Amygdala (tissue), 56 donors: ENCODE measurements at regions not wholly inside any gene's neighbourhood (a gene's known extent, or its start where the extent isn't known, plus 50 kb on each side); places are given as distances from the start of the nearest gene placed in this dataset.
A peak's percentile ranks its signal among the peaks of the same experiment; 100 is the strongest.

ENCODE experiments used
- DNase-seq, 56 donors: peaks; one replicate each; lab custom pipeline; 2025; lab: John Stamatoyannopoulos, UW

GRCh38 chr10:9875353-9875752 is 1142.3 kb upstream of the CELF2 start:
- no peak for DNase-seq

- DNase-seq: no peak
Observed at GRCh38 chr10:9877978-9878377, 1139.7 kb upstream of the CELF2 start.

- DNase-seq: no peak
Observed at GRCh38 chr10:9878383-9878782, 1139.3 kb upstream of the CELF2 start.

GRCh38 chr10:9885761-9886160 is 1131.9 kb upstream of the CELF2 start:
- no peak for DNase-seq

GRCh38 chr10:9886772-9887171 is 1130.9 kb upstream of the CELF2 start:
- DNase-seq: no peak

- no peak for DNase-seq
Observed at GRCh38 chr10:9895453-9895852, 1122.2 kb upstream of the CELF2 start.

GRCh38 chr10:9895981-9896380 is 1121.7 kb upstream of the CELF2 start:
- DNase-seq: no peak

- no peak for DNase-seq
Observed at GRCh38 chr10:9898633-9899395, 1118.9 kb upstream of the CELF2 start.

- DNase-seq: no peak
Observed at GRCh38 chr10:9900751-9901150, 1116.9 kb upstream of the CELF2 start.

GRCh38 chr10:9901971-9902370 is 1115.7 kb upstream of the CELF2 start:
- DNase-seq: no peak

- DNase-seq: no peak
Observed at GRCh38 chr10:9910446-9910845, 1107.2 kb upstream of the CELF2 start.

- no peak for DNase-seq
Observed at GRCh38 chr10:9911488-9911887, 1106.2 kb upstream of the CELF2 start.

GRCh38 chr10:9913876-9914514 is 1103.7 kb upstream of the CELF2 start:
- DNase-seq: no peak

- no peak for DNase-seq
Observed at GRCh38 chr10:9921544-9921943, 1096.1 kb upstream of the CELF2 start.

GRCh38 chr10:9922126-9922870 is 1095.4 kb upstream of the CELF2 start:
- DNase-seq: peak in 13 of 56 donors; percentile 3 to 64 (median 10)

- DNase-seq: no peak
Observed at GRCh38 chr10:9926003-9926402, 1091.7 kb upstream of the CELF2 start.

- DNase-seq: no peak
Observed at GRCh38 chr10:9926881-9927280, 1090.8 kb upstream of the CELF2 start.

GRCh38 chr10:9939716-9940115 is 1078.0 kb upstream of the CELF2 start:
- no peak for DNase-seq

- DNase-seq: no peak
Observed at GRCh38 chr10:9944690-9945089, 1073.0 kb upstream of the CELF2 start.

- DNase-seq: no peak
Observed at GRCh38 chr10:9950070-9950469, 1067.6 kb upstream of the CELF2 start.

GRCh38 chr10:9951481-9952257 is 1066.0 kb upstream of the CELF2 start:
- no peak for DNase-seq
